Gastrocnemius medialis (tissue), 4 donors: ENCODE measurements at regions not wholly inside any gene's neighbourhood (a gene's known extent, or its start where the extent isn't known, plus 50 kb on each side); places are given as distances from the start of the nearest gene placed in this dataset.

ENCODE experiments used
- CTCF ChIP-seq, 5 experiments: fragments of 450-650 bp in 3 of 5; fragments of 200-600 bp in 2 of 5; sonication (generic) in 2 of 5; IDR thresholded peaks in 4 of 5; conservative IDR thresholded peaks in 1 of 5; 1 replicate in 4 of 5; 2 replicates in 1 of 5; pipeline ENCODE4 v1.5.1; 2016 to 2019; ENCODE audit warnings: antibody characterized with exemption in 5 of 5, mild to moderate bottlenecking in 3 of 5, moderate library complexity in 3 of 5
- POLR2A ChIP-seq, 2 donors: fragments of 450-650 bp; IDR thresholded peaks; one replicate each; pipeline ENCODE4 v1.6.1; 2017; ENCODE audit warnings: antibody characterized with exemption in 2 of 2, mild to moderate bottlenecking in 2 of 2, moderate library complexity in 2 of 2

- TF ChIP-seq CTCF (IDR thresholded peaks at IDR 0.05 in 4 of 5, conservative IDR thresholded peaks at IDR 0.05 in 1 of 5) (no peak), POLR2A (IDR thresholded peaks at IDR 0.05) (no peak)
These were observed 201.2 kb upstream of the DDHD1 start for GRCh38 chr14:53354336-53354735.
